A549 (cell line): ENCODE measurements at regions not wholly inside any gene's neighbourhood (a gene's known extent, or its start where the extent isn't known, plus 50 kb on each side); places are given as distances from the start of the nearest gene placed in this dataset.

Experiments
- ATAC-seq, 2 experiments: fragments of 200-7000 bp in 1 of 2; fragments of >200 bp in 1 of 2; cut with Nextera tagmentation in 1 of 2; cut with Tn5 transposase in 1 of 2; 3 replicates each; pipeline versions ENCODE4 v1.8.0 to v1.9.1; 2018 to 2020; ENCODE audit warnings: mild to moderate bottlenecking in 1 of 2, moderate library complexity in 1 of 2
- CTCF ChIA-PET: fragments of 300-600 bp; sonication (Branson Sonifier 250); formaldehyde crosslinking; extraction: SDS; loops from one replicate; lab custom pipeline; 2021; ENCODE audit warnings: antibody characterized with exemption, inconsistent platforms; lab: Yijun Ruan, JAX
- POLR2A ChIA-PET: fragments of 350-600 bp; formaldehyde crosslinking; extraction: SDS; loops from one replicate; lab custom pipeline; 2021; ENCODE audit warnings: antibody characterized with exemption, inconsistent platforms; lab: Yijun Ruan, JAX
- DNase-seq, 2 experiments: peaks; one replicate each; pipeline versions ENCODE4 v3.0.0 to v3.0.0-alpha.2; 2011 to 2016; ENCODE audit warnings: low read depth in 1 of 2, low spot score in 1 of 2
- FAIRE-seq: peaks from 2 replicates; lab custom pipeline; 2011; peaks lifted over from hg19 to GRCh38; lab: Jason Lieb, UNC
- H3K27ac ChIP-seq, 2 experiments: fragments of >200 bp; sonication (Bioruptor Twin); formaldehyde crosslinking; 3 replicates each; pipeline ENCODE4 v1.5.1; 2016 to 2017
- H3K4me1 ChIP-seq: fragments of >200 bp; sonication (Bioruptor Twin); formaldehyde crosslinking; 3 replicates; pipeline ENCODE4 v1.6.1; 2016
- H3K4me2 ChIP-seq: fragments of >200 bp; sonication (Bioruptor Twin); formaldehyde crosslinking; 3 replicates; pipeline ENCODE4 v1.6.1; 2016
- H3K4me3 ChIP-seq: fragments of >200 bp; sonication (Bioruptor Twin); formaldehyde crosslinking; 3 replicates; pipeline ENCODE4 v1.5.1; 2016
- H3K9me3 ChIP-seq: fragments of >200 bp; sonication (Bioruptor Twin); formaldehyde crosslinking; 3 replicates; pipeline ENCODE4 v1.6.1; 2016
- ATOH8 ChIP-seq: fragments of 250-450 bp; sonication (Bioruptor Pico); IDR thresholded peaks from 2 replicates; pipeline ENCODE4 v1.5.0; 2020; ENCODE audit warnings: low read depth, mild to moderate bottlenecking, moderate library complexity
- BHLHE40 ChIP-seq: IDR thresholded peaks from 2 replicates; pipeline ENCODE4 v1.6.1; 2012; ENCODE audit warnings: low read depth, low read length, inconsistent platforms
- CEBPB ChIP-seq, 2 experiments: fragments of >200 bp in 1 of 2; sonication (Bioruptor Twin) in 1 of 2; formaldehyde crosslinking in 1 of 2; IDR thresholded peaks; 2 replicates each; pipeline ENCODE4 v1.6.1; 2012 to 2016
- CTCF ChIP-seq: fragments of >200 bp; sonication (Bioruptor Twin); formaldehyde crosslinking; IDR thresholded peaks from 3 replicates; pipeline ENCODE4 v1.5.1; 2016
- EP300 ChIP-seq, 2 experiments: fragments of >200 bp; sonication (Bioruptor Twin); formaldehyde crosslinking; IDR thresholded peaks; 2 replicates in 1 of 2; 3 replicates in 1 of 2; pipeline ENCODE4 v1.6.1; 2016 to 2017
- ESRRA ChIP-seq: fragments of 150-350 bp; IDR thresholded peaks from 2 replicates; pipeline ENCODE4 v1.6.1; 2014; ENCODE audit warnings: mild to moderate bottlenecking, low read length, borderline replicate concordance
- FOSL2 ChIP-seq, 2 experiments: fragments of 450-650 bp in 1 of 2; fragments of >200 bp in 1 of 2; sonication (Bioruptor Twin) in 1 of 2; formaldehyde crosslinking; IDR thresholded peaks; 2 replicates each; pipeline versions ENCODE4 v1.5.0 to v1.6.1; 2016 to 2020; ENCODE audit warnings: mild to moderate bottlenecking in 1 of 2, moderate library complexity in 1 of 2
- HDAC2 ChIP-seq: fragments of 200-600 bp; sonication (generic); IDR thresholded peaks from 2 replicates; pipeline ENCODE4 v1.6.1; 2016
- HOXA7 ChIP-seq: fragments of 250-450 bp; sonication (Bioruptor Pico); IDR thresholded peaks from 2 replicates; pipeline ENCODE4 v1.5.0; 2020; ENCODE audit warnings: mild to moderate bottlenecking, moderate library complexity
- HOXB5 ChIP-seq: fragments of 250-450 bp; sonication (Bioruptor Pico); IDR thresholded peaks from 2 replicates; pipeline ENCODE4 v1.5.0; 2020; ENCODE audit warnings: mild to moderate bottlenecking, moderate library complexity
- JUNB ChIP-seq: fragments of >200 bp; sonication (Bioruptor Twin); formaldehyde crosslinking; IDR thresholded peaks from 2 replicates; pipeline ENCODE4 v1.6.1; 2016
- KDM1A ChIP-seq: fragments of 200-600 bp; sonication (generic); IDR thresholded peaks from 2 replicates; pipeline ENCODE4 v1.6.1; 2016; ENCODE audit warnings: low read depth, mild to moderate bottlenecking
- PHF8 ChIP-seq: fragments of 200-600 bp; sonication (generic); IDR thresholded peaks from 2 replicates; pipeline ENCODE4 v1.6.1; 2016; ENCODE audit warnings: low read depth, mild to moderate bottlenecking, antibody characterized with exemption, moderate library complexity, borderline replicate concordance
- POLR2A ChIP-seq: IDR thresholded peaks from 2 replicates; pipeline ENCODE4 v1.6.1; 2012; ENCODE audit warnings: mild to moderate bottlenecking, low read length
- POLR2AphosphoS2 ChIP-seq: conservative IDR thresholded peaks from 2 replicates; pipeline ENCODE4 v1.6.1; 2012; ENCODE audit warnings: low read length, improper control_type of control experiment, inconsistent platforms
- RCOR1 ChIP-seq: fragments of 150-350 bp; IDR thresholded peaks from 2 replicates; pipeline ENCODE4 v1.6.1; 2014; ENCODE audit warnings: antibody characterized with exemption, low read length, low read depth
- REST ChIP-seq: fragments of 200-600 bp; sonication (generic); IDR thresholded peaks from 2 replicates; pipeline ENCODE4 v1.6.1; 2016; ENCODE audit warnings: antibody characterized with exemption, mild to moderate bottlenecking, moderate library complexity
- SMC3 ChIP-seq: fragments of >200 bp; sonication (Bioruptor Twin); formaldehyde crosslinking; IDR thresholded peaks from 3 replicates; pipeline ENCODE4 v1.6.1; 2018; ENCODE audit warnings: inconsistent platforms
- SREBF2 ChIP-seq: fragments of 450-650 bp; IDR thresholded peaks from 2 replicates; pipeline ENCODE4 v1.6.1; 2014; ENCODE audit warnings: mild to moderate bottlenecking, moderate library complexity
- TP53 ChIP-seq: fragments of 250-450 bp; sonication (Bioruptor Pico); IDR thresholded peaks from 2 replicates; pipeline ENCODE4 v1.5.0; 2021; ENCODE audit warnings: mild to moderate bottlenecking, moderate library complexity
- ZC3H11A ChIP-seq: fragments of 450-650 bp; IDR thresholded peaks from 2 replicates; pipeline ENCODE4 v1.6.1; 2014; ENCODE audit warnings: antibody characterized with exemption, mild to moderate bottlenecking
- ZFP36 ChIP-seq: fragments of 450-650 bp; IDR thresholded peaks from 2 replicates; pipeline ENCODE4 v1.6.1; 2014; ENCODE audit warnings: borderline replicate concordance; ENCODE audit not compliant: partially characterized antibody
- WGBS: methylation state at CpG from one replicate; pipeline ENCODE4 v1.1.6; 2017; ENCODE audit errors: missing lambda C conversion rate; 5-methylcytosine and 5-hydroxymethylcytosine counted together

DNA sequence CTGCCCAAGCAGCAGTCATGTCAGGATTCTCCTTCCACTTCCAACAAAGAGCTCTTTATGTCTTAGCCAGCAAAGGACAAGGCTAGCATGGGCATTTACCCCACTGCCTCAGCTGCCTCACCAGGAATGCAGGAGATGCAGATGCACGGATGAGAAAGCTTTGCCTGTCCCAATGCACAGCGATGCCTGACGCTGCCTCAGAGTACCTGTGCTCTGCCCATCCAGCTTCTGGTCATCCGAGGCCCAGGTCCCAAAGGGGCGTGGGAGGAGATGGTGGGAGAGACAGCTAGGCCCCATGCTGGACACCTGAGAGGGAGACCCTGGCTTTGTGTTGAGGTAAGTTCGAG, 59.0 kb downstream of the IRF2BP2 start:
- Histone ChIP-seq H3K27ac (no peak overlapping the region; a peak in 1 of 6 replicates), H3K9me3 (no peaks in the 10 kb centered on the region), H3K4me1 (peaks cover 4% of the 10 kb centered on the region; the same call in 2 of the 3 replicates), H3K4me2 (no peak overlapping the region), H3K4me3 (no peak overlapping the region)
- ChIA-PET POLR2A (no interaction called here), CTCF (interaction anchor here (1.3 kb wide), 1 partner anchor 52 kb away, joined by 7 read pairs; no protein-coding TSS in a partner anchor)
- 84% methylated on average over 6 of the region's 6 CpGs for WGBS
- FAIRE-seq (no peak), ATAC-seq (no peak), DNase-seq (no peak)
- TF ChIP-seq POLR2A (no peak), JUNB (no peak), SREBF2 (no peak), REST (no peak), ATOH8 (CRISPR knock-in tag) (no peak), HDAC2 (no peak), ZFP36 (no peak), ZC3H11A (no peak), TP53 (CRISPR knock-in tag) (no peak), RCOR1 (no peak), SMC3 (no peak), HOXA7 (no peak), CEBPB (IDR thresholded peaks at IDR 0.05) (no peak), FOSL2 (IDR thresholded peaks at IDR 0.05) (no peak), FOSL2 (CRISPR knock-in tag; IDR thresholded peaks at IDR 0.05) (no peak), PHF8 (no peak)

DNA sequence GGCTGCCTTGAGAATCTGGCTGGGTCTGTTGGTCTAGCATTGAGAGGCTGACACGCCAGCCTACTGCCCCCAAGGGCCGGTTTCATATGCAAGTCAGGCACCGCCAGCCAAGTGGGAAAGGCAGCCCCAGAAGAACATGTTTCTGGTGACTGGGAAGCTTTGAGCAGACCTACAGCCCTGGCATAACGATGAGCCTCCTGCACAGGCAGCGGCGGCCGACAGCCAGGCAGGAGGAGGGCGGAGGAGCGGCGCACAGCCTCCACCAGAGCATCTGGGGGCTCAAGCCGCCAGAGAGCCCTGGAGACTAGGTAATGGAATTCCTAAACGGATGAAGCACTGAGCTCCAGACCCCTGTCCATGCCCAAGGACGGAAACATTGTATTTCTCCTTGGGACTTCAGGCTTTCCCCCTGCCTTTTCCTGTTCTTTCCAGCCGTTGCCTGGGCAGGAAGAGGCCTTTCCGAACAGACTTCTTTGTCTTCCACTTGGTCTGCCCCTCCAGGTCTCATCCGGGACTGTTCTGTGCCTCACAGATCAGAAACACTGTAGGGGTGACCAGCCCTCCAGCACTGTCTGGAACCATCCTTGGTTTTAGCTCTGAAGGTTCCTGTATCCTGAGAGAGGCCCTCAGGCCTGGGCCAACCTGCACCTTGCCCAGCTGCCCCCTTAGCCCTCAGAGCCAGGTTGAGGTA, 59.5 kb downstream of the IRF2BP2 start:
- H3K27ac ChIP-seq = no peak overlapping the region; a peak in 1 of 6 replicates
- H3K9me3 ChIP-seq = no peaks in the 10 kb centered on the region
- H3K4me1 ChIP-seq = peaks cover 9% of the 10 kb centered on the region
- WGBS = 83% methylated on average over 12 of the region's 16 CpGs
- H3K4me3 ChIP-seq = no peak overlapping the region
- TF ChIP-seq KDM1A = no peak
- TF ChIP-seq HOXA7 = no peak
- TF ChIP-seq CEBPB (IDR thresholded peaks at IDR 0.05) = no peak
- no peak for TF ChIP-seq POLR2A
- TF ChIP-seq BHLHE40 = no peak
- no peak for TF ChIP-seq EP300 (IDR thresholded peaks at IDR 0.05)
- no peak for TF ChIP-seq ESRRA
- no peak for TF ChIP-seq JUNB
- no peak for TF ChIP-seq CTCF
- TF ChIP-seq POLR2AphosphoS2 = no peak
- no peak for TF ChIP-seq HOXB5 (CRISPR knock-in tag)
- TF ChIP-seq ATOH8 (CRISPR knock-in tag) = no peak
- TF ChIP-seq HDAC2 = no peak
- no peak for FAIRE-seq
- H3K4me2 ChIP-seq = no peak overlapping the region
- CTCF ChIA-PET = interaction anchor here (1.3 kb wide), 2 partner anchors 11 to 51 kb away, joined by 3 to 7 read pairs; no protein-coding TSS in a partner anchor
- no peak for DNase-seq
- POLR2A ChIA-PET = no interaction called here
- peak in 1 of 2 experiments; percentile 30; a peak in 1 of 6 replicates for ATAC-seq
